GM19240 (cell line): ENCODE measurements at regions not wholly inside any gene's neighbourhood (a gene's known extent, or its start where the extent isn't known, plus 50 kb on each side); places are given as distances from the start of the nearest gene placed in this dataset.

Experiments
- DNase-seq: peaks from one replicate; pipeline ENCODE4 v3.0.0; 2011; ENCODE audit warnings: low spot score; ENCODE audit not compliant: insufficient read length

DNA sequence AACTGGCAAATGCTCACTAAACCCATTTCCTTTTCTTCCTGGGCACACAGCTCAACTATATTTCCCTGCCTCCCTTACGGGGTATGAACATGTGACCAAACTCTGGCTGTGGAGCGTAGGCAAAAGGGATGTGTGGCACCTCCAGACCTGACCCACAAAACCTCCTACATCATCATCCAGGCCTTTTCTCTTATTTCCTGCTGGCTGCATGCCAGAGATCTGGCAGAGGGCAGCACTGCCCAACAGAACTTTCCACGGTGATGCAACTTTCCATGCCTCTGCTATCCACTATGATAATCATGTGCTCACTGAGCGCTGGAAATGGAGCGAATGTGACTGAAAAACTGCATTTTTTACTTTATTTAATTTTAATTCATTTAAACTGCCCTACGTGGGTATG, 99.6 kb upstream of the CACNA1E start:
- DNase-seq: no peak

DNA sequence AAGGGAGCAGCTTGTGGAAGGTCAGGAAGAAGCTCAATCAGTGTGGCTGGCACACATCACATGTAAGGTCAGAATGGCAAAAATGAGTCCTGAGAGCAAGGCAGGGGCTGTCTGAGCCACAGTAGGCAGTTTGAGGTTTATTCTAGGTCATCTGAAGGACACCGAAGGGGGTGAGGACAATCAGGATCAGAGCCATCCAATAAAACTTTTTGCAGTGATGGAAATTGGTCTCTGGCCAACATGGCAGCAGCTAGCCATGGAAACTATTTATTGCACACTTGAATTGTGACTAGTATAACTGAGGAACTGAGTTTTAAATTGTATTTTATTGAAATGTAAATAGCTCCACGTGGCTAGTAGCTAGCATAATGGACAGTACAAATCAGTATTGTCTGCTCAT, 97.0 kb upstream of the CACNA1E start:
- DNase-seq: no peak

DNA sequence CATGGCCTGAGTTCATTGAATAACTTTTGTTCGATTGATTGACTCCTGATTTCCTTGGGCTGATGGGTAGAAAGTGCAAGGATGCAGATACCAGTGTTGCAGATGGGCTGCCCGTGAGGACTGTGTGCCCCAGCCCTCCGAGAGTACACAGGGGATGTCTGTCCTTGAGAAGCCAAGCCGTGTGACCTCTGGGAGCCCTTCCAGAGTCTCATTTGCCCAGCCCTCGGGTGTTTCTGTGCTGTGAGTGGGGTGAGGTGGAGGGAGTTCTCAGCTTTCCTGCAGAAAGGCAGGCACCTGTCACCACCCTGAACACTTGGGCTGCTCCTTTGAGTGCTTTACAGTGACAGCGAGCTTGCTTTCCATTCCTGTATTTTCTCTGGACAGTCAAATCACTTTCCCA, 96.4 kb upstream of the CACNA1E start:
- DNase-seq: no peak

DNA sequence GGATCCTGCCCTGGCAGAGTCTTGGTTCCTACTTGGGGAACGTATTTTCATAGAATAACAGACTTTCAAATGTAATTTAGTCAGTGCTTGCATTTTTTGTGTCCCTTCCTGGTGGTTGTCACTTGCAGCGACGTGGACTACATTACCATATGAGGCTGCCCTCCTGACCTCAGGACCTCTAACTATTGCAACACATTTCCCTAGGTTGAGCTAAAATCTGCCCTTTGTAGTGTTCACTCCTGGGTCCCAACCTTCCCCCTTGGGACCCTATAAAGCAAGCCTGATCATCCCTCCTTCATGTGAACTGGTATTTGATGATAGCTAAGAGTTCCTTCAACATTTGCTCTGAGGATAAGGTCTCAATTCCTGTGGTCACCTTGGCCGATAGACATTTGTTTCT, 95.6 kb upstream of the CACNA1E start:
- DNase-seq: no peak

DNA sequence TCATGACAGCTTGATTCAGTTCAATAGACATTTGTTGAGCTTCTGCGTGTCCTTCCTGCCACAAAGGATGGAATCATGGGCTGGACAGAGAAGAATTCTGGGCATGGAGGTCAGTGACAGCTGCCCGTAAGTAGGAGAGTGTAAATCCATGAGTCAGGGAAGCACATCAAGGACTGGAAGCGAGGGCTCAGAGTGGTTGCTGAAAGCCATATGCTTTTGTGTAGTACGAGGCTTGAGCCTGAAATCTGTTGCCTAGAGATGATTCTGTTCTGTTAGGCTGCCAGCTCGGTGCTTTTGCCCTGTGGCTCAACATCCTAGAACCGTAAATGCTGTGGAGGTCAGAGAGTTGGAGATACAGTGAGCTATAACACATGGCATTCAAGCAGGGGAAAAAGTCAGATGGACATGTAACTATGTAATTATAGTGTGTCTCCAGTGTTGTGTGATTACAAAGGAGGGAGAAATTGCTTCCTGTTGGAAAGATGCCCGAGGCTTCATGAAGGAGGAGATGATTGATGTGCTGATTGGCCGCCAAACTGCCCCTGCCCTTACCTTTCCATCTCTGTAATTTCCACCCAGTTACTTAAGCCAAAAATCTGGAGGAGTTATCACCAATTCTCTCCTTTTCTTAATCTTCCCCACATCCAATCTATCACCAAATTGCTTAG, 92.8 kb upstream of the CACNA1E start:
- DNase-seq: no peak

DNA sequence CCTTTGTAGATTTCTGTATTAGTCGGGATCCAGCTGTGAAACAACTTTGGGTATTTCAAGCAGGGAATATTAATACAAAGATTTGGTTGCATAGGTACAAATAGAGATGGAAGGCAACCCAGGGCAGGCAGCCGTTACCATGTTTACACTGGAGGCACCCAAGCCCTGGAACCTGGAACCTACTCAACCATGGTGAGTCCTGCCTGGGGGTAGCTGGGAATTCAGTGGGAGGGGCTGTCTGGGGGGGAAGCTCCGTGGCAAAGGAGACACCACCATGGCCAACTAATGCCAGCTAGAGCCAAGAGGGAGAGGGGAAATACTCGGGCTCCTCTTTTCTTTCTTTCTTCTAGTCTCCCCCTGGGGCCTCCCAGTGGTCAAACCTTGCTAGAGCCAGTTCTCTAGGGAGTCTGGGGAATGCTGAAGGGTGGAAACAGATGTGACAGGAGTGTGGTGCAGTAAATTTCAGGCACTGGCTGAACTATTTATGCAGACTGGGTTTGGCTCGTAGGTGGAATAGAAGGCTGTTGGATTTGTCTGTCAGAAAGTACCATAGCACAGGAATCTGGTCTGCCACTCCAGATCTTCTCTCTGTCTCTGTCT, 91.9 kb upstream of the CACNA1E start:
- DNase-seq: no peak

DNA sequence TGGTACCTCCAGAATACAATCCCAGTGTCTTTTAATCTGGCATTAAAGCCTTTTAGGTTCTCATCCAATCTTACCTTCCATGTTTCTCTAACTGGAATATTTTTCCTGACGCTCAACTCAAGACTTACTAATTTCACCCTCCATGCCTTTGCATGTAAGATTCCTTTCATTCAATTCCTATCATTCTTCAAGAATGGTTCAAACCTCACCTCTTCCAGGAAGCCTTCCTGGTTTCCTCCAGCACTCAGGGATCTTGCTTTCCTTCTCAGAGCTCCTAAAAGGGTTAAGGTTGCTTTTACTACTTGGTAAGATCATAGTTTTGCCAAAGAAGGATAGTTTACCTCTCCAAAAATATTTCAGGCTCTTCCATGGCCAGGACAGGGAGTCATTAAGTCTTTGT, 91.2 kb upstream of the CACNA1E start:
- no peak for DNase-seq

DNA sequence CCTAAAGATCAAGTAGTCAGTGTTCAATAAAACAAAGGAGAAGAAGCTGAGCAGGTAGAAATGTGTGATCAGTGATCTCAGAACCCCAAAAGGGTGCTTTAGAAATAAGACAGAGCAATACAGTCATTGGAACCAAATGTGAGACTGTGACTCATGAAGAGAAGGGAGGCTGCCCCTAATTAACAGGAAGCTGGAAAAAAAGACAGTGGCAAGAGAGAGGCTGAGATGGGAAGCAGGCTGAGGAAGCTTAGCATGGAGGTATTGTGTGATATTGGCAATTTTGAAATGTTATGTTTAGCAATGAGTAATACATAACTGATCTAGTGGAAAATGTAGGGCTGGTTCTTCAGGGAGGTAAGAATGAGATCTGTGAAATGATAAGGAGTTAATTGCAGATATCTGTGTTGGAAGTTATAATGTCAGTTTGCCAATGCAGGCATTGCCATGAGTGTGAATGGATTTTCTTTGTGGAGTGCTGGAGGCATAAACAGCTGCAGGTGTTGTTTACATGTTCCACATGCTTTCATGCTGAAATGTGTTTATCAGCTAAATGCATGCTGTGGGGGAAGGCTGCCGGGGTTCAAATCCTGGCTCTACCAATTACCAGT, 90.6 kb upstream of the CACNA1E start:
- no peak for DNase-seq

DNA sequence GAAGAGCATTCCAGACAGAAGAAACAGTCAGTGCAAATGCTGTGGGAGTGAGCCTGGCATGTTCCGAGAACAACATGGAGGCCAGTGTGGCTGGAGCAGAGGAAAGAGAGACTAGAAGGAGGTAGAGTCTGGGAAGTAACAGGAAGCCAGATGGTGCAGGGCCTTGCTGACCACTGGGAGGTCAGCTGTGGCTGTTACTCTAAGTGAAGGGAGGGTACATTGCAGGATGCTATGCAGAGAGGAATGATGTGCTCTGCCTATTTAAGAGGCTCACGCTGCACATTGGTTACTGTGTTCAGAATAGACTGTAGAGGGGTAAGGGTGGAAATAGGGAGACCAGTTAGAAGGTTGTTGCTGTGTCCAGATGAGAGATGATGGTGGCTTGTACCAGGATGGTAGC, 88.6 kb upstream of the CACNA1E start:
- no peak for DNase-seq

DNA sequence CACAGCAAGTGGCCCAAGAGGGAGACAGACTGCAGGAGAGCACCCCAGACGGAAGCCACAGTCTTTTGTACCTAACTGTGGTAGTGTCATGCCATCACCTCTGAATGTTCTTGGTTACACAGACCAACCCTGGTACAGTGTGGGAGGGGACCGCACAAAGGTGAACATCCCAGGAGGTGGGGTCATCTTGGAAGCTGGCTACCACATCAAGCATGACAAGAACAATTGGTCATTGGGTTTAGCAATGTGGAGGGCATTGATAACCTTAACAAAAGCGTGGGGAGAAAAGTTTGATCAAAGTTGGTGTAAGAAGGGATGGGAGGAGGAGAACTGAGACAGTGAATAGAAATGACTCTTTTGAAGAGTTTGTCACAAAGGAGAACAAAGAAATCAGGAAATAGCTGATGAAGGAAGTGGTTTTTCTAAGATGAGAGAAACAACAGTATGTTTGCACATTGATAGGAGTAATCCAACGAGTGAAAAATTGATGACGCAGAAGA, 87.1 kb upstream of the CACNA1E start:
- no peak for DNase-seq

DNA sequence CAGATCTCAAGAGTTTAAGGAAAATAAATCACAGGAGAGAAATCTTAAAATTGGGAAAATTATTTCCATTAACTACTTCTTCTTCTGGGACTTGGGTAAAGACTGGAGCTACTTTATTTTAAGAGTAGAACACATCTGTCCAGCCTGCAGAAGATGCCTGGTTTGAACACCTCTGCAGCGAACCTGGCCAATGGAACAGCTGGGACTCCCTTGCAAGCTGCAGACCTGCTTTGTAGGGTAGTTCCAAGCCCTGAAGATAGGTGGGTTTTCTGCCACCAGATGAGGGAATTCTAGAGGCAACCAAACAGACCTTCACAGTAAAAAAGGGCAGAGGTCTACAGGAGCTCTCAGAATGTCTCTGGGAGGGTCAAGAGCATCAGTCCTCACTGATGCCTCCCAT, 86.5 kb upstream of the CACNA1E start:
- DNase-seq: no peak

DNA sequence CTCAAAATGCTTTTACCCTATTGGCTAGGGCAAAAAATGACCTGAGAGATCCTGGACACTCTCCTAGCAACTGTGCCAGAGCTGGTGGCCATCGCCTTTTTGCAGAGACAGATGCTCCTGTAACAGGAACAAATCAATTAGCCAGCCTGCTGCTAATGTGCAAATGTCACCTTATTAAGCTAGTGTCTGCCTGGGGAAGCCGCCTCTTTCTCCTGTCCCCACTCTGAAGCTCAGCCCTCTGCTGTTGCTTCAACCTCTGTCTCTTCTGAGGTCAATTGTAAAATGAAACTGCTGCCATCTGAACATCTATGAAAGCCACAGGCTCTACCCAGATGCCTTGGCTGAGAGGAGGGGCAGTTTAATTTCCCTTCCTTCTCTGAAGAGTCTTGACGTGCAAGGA, 85.5 kb upstream of the CACNA1E start:
- DNase-seq: peak; percentile 31

DNA sequence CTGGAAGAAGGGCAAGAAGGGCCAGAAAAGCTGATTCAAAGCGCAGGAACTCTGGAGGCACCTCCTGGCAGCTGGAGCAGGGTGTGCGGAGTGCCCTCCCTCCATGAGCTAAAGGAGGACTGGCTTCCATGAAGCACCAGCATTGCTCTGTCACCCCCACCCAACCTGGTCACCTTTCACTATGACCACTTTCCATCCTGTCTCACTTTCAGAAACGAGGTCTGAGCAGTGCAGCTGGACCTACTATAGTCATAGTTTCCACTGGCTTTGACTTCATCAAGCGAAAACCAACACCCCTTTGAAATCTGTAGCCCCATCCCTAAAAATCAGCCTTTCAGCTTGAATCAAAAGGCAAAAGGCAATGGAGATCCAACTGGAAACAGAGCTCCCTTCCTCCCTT, 84.8 kb upstream of the CACNA1E start:
- DNase-seq: peak; percentile 46

DNA sequence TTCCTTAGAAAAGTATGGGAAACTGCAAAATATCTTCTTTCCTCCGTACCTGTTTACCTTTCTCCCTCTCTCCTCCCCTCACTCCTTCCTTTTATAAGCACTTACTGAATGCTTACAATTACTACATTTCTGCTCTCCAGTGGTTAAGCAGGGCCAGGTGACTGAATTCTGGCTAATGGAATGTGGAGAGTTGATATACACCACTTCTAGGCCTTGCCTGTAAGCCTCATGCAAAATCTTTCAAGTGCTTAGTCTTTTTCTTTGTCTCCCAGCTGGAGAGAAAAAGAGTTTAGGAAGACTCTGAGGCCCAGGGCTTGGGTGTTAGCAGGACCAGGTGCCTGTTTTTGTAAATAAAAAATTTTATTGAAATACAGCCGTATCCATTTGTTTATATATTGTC, 77.7 kb upstream of the CACNA1E start:
- DNase-seq: no peak

DNA sequence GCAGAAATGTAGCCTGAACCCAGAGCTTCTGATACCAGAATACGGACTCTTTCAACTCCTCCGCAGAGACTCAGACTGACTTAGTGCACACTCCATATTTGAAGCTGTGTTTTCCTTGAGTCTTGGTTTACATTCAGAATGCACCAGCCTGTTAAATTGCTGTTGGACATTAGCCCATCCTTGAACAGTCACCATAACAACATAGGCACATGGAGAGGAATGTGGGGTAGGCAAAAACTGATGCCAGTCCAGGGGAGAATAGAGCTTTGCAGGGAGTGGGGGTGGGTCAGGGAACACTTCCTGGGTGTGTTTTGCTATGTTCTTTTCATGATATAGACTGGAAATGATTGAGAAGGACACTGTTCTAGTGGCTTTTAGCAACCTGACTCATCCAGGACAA, 76.3 kb upstream of the CACNA1E start:
- no peak for DNase-seq

DNA sequence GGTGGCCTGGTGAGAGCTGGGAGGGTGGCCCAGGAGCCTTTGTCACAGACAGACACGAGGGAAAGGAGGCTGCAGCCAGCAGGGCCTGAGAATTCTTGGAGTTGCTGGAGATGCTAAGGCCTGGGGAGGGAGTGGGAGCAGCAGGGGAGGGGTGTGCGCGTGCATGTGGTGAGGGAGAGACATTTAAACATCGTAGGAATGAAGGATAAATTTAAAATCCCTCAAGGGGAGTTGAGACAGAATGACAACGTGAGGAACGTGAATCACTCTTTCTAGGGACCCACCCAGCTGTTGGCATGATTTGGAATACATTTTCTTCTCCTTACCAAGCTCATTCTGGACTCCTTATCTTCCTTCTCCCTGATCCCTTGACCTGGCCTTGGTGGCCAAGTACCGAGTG, 73.3 kb upstream of the CACNA1E start:
- DNase-seq: no peak

DNA sequence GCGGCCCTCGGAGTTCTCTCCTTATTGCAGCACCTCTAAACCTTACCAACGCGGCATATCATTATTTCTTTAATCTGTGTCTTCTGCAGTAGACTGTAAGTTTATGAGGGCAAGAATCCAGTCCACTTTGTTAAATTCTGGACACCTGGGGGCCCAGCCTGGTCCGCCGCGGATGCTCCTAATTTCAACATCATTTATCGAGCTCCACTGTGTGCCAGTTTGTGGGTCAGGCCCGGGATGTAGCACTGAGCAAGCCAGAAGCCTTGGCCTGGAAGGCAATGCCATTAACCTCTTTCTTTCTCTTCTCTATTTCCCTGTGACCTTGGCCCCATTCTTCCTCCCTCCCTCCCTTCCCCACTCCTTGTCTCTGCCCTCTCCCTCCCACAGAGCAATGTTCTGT, 70.6 kb upstream of the CACNA1E start:
- no peak for DNase-seq

DNA sequence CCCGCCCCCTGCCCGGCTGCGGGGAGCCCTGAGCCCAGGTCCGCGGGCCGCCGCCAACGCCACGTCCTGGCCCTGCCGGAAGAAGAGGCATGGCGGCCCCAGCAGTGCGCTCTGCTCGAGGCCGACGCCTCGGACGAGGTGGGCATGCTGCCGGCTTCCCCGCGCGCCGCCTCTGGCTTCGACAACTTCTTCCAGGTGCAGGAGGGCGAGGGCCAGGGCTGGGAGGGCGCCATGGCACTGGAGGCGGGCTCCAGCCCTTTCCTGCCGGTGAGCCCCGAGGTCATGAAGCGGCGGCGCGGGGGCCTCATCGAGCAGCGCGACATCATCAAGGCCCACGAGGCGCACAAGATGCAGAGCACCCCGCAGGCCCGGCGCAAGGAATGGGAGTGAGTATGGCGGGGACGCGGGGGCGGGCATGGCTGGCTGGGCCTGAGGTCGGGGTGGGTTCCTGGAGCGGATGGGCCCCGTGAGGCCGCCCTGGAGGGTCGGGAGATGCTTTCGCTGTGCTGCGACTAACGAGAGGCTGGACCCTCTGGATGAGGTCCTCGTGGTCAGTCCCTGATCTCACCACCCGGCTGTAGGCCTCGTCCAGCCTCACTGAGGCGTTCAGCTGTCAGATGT, 70.0 kb upstream of the CACNA1E start:
- DNase-seq: no peak

DNA sequence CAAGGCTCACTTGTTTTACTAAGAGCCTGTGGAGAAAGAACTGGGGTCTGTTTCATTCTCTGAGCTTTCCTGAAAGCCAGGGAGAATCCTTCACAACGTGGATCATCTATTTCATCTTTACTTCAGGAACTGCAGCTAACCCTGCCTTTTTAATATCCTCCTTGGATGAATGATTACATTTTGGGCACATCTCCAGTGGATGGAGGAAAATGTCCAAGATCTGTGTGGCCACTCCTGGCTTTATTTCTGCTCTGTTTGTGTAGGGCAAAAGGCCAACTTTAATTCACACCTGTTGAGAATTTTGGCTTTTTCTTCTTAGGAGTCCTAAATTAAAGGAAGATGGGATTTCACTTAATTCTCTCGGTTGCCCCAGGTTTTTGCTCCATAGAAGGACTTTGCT, 69.5 kb upstream of the CACNA1E start:
- no peak for DNase-seq

DNA sequence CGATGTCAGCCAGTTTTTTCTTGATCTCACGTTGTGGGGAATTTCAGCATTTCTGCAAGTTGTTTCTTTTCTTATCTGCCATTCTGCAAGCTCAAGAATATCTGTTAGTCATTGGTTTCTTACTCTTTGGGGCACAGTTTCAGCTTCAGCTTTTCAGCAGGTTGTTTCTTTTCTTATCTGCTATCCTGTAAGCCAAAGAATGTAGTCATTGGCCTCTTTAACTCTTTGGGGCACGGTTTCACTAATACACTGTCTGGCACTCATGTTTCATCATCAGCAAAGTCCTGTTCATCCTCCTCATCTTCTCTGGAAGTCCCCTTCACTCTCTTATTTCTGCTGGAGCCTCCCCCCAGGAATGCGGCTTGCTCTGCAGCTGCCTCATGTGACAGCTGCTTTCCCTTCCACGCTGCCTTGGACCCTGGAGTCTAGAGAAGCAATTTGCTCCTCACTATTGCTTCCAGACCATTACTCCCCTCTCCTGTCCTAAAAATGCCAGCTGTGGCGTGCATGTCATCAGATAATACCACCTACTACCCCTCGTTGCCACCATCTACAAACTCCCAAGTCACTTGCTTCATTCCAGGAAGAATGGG, 67.0 kb upstream of the CACNA1E start:
- DNase-seq: no peak

DNA sequence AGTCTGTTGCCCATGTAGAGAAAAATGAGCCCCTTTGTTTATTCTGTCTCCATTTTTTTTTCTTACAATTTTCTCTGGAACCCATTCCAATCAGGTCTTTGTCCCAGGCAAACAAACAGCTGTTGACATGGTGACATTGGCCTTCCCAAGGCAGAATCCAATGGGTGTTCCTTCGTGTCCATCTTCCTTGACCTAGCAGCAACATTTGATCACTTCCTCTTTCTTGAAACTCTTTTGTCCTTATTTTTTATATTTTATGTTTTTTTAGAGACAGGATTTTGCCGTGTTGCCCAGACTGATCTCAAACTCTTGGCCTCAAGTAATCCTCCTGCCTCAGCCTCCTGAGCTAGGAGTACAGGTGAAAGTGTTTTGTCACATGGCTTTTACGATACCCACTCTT, 65.4 kb upstream of the CACNA1E start:
- DNase-seq: no peak

DNA sequence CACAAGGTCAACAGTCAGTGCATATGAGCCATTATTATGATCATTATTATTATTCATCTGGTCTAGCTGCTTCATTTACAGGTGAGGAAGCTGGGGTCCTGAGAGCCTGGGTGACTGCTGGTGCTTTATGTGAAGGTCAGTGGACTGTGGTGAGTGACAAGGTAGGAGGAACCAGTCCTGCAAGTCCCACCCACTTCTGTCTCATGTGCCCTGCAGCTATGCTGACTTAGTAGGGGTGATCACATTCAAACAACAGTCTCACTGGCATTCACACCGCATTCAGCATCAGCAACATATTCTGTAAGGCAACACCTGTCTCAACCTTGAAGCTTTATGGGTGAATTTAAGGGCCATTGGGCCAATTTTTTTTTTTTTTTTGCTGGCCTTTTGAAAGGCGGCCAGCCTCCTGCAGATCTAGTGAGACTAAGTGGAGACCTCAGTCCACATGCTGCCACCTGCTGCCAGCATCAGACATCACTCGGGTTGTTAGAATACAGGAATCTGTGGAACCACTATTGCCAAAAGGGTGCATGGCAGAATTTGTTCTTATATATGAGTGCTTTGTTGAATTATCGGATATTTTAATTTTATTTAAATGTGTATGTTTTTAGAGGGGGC, 59.9 kb upstream of the CACNA1E start:
- no peak for DNase-seq
